Left renal cortex interstitium (tissue), 4 donors: ENCODE measurements at regions not wholly inside any gene's neighbourhood (a gene's known extent, or its start where the extent isn't known, plus 50 kb on each side); places are given as distances from the start of the nearest gene placed in this dataset.
"Not testable (repeated sequence)": the region's sequence is repeated elsewhere in the genome, so short reads cannot be mapped to it uniquely, and the experiment has no call there.

Experiments used
- DNase-seq, 4 donors: peaks; one replicate each; pipeline ENCODE4 v3.0.0-alpha.2; 2013; ENCODE audit warnings: low read depth in 4 of 4, low spot score in 2 of 4, missing footprints in 1 of 4

DNA sequence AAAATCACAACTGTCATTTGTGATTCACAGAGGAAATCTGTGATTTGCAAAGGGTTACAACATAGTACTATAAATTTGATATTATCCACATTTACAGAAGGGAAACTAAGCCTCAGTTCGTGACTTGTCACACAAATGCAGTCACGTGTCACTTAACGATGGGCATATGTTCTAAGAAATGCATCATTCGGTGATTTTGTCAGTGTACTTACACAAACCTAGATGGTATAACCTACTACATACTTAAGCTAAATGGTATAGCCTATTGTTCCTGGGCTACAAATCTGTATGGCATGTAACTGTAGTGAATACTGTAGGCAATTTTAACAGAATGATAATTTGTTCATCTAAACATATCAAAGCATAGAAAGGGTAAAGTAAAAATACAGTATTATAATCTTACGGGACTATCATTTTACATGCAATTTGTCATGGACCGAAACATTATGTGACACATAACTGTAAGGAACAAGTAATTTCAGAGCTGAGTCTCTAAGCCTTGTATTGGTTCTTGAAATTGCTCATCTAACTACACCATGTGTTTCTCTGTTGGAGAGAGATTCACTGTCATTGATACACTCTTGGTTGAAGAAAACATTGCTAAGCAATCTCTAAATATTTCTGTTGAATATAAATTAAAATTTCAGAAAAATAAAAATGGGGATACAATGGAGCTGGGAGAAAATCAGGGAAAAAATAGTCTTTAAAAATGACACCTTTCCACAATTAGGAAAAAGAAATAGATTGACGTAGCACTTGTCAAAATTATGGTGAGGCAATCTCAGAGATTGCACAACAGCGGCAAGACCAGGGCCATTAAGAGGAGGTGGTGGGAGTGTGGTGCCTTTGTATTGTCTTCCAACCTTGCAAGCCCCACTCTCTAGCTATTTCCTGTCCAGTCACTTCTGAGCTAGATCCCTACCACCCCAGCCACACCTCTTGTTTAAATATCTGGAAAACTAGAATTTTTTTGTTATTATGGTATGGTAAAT lies 645.8 kb upstream of the TBL1XR1 start:
- DNase-seq = no peak

DNA sequence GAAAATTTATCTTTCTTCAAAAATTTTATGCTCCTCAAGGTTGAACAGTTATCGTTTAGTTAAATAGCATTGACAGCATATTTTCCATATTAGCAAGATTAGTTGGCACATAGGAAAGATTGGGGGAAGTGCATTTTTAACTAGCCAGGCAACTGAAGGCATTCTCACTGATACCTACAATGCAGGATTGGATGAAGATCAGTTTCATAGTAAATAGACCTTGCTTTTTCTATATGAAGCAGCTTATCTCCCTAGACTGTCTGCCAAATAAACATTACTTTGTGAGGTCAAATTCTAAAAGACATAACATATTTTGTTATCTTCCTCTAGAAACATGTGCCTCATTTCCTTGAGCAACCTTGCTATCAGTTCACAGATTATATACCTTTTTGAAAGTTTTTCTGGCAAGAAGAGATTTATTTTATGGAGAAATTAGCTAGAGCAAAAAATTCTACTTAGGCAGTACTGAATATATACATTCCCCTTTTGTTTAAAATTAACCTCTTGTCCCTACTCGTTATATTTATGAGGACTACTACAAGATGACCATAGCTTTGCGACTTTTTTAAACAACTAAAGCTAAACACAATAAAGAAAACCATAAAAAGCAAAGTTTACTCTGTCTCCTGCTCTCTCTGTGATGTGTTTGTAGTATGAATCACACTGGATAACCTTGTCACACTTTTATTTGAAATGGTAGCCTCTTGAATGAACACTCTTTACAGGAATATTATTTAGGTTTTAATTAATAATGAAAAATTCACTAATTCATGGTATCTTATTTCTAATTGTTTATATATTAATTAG lies 654.9 kb upstream of the TBL1XR1 start:
- DNase-seq = no peak

DNA sequence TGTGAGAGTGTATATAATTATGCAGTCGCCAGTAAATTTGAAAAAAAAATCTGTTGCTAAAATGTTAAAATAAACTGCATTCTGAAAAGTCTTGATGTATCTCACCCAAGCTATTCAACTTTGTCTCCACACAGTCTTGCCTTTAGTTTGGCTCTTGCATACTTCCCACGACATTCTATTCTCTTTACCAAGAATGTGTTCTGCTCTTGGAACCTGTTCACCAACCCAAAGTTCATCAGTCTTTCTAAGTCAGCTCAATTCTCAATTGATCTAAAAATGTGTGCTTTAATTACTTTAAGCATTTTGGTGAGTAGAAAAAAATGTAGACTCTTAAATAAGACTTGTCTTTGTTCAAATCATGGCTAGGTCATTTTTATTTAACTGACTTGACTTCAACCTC lies 657.7 kb upstream of the TBL1XR1 start:
- no peak for DNase-seq

DNA sequence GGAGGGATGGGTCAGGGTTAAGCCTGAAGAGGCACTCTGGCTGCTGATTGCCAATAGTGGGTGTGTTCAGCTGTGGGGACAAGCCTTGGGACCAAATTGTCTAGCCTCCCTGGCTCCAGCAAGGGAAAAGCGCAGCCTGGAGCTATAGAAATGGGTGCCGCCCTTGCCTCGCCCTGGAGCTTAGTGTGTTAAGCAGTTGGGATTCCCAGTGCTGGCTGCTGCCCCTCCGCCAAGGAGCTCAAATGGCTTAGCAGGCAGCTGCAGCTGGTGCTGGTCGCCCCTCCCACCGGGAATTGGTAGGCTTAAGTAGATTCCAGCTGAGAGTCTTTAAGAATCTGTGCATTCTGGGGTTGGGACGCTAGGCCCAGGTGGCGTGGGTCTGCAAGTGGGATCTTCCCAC lies 662.9 kb upstream of the TBL1XR1 start:
- no peak for DNase-seq

DNA sequence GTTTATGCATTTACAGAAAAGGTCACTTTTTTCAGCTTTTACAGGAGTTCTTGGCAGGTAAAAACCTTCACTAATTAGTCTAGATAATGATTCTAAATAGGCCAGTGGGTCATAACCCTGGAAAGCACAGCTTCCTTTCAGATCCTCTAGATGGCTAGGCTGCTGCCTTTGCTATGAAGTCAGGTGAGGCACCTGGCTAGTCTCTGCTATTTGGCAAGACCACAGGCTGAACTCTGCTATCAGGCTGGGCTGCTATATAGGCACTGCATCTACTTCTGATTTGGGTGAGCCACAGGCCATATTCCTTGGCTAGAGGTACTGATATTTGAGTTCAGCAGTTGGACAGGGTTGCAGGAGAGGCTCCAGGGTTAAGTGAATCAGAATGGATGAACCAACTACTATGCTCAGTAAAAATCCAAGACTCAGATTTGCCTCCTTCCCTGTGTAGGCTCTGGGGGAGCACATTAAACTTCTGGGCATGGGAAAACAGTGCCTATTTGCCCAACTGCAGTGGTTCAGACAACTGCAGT lies 665.7 kb upstream of the TBL1XR1 start:
- DNase-seq = no peak

DNA sequence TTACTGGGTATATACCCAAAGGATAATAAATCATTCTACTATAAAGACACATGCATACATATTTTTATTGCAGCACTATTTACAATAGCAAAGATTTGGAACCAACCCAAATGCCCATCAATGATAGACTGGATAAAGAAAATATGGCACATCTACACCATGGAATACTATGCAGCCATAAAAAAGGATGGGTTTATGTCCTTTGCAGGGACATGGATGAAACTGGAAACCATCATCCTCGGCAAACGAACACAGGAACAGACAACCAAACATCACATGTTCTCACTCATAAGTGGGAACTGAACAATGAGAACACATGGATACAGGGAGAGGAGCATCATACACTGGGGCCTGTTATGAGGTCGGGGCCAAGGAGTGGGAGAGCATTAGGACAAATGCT lies 665.0 kb upstream of the KCNMB2 start:
- not testable (repeated sequence) for DNase-seq

DNA sequence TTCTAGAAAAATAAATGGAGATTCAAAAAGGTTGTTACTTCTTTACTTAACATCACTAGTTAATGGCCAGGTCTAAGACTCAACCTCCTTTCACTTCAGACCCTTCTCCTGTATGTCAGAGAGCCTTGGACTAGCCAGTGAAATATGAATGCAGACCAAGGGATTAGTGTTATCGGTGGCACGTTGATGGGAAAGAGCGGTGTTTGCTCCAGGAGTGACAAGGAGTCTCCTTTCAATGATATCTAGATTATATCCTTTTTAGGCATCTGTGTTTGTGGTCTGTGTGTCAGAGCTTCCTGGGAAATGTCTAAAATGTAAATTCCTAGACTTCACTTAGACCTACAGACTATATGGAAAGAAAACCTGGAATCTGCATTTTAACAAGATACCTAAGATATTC lies 658.0 kb upstream of the KCNMB2 start:
- DNase-seq = no peak

DNA sequence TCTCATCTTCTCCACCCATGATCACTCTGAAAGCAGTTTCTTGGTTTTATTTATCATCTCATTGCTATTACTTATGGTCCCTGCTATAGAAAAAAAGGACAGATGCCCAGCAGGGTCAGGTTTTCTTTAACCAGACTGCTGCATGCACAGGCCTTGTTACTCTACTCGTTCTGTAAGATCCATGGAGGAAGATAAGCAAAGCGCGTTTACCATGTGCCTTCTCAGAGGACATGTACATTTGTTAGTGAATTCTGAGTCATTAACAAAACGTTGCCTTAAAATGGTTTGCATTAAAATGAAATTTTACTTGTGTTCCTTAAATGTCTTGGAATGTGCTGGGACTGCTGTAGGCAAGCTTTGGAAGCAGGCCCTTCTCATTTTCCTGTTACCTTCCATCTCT lies 657.3 kb upstream of the KCNMB2 start:
- DNase-seq = no peak

DNA sequence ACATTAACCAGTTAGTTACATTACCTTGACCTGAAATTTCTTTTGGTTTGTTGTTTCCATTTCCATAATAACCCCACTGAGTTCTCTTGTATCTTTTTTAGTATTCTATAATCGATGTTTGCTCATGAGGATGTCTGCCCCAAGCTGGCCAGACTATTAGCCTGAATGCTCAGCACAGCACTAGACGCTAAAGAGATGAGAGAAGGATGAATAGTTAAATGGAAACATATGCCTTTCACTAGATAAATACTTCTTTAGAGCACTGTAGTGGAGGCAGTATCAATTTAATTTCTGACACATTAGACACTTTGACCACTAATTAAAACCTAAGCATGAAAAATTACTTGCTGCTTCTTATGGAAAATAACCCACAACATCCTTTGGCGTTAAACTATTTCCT lies 654.9 kb upstream of the KCNMB2 start:
- no peak for DNase-seq

DNA sequence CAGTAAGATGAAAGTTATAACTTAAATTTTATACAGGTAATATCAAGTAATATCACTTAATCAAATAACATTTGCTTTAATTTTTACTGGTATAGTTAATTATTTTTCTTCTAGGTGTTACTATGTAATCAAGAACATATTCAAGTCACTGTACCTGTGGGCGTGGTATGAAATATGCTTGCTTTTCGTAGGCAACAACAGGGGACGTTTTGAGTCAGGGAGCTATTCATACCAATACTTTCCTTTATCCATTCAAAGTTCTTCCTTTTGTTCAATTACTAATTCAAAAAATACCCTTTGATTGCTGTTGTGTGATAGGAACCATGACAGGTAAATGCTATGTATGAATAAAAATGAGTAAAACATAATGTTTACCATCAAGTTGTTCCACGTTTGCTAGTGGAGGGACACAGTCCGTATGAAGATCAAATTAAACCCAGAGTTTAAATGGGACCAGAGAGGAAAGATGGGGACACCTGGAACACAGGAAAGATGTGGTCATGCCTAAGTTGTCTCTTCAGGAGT lies 654.0 kb upstream of the KCNMB2 start:
- DNase-seq = no peak

DNA sequence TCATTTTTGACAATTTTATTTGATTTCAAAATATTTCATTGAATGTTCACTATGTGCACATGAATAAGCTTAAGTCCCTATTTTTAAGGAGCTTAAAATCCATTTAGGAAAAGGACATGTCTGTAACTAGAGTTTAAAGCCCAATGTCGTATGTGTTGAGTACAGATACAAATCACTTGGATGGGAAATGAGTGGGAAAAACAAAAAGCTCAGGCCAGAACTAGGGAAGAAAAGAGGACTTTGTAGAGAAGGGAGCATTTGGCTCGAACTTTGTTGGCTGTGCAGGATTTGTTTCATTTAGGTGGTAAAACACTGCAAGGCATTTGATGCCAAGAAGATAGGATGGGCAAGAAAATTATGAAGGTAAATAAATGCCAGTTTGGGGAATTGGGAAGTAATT lies 653.1 kb upstream of the KCNMB2 start:
- DNase-seq = no peak

DNA sequence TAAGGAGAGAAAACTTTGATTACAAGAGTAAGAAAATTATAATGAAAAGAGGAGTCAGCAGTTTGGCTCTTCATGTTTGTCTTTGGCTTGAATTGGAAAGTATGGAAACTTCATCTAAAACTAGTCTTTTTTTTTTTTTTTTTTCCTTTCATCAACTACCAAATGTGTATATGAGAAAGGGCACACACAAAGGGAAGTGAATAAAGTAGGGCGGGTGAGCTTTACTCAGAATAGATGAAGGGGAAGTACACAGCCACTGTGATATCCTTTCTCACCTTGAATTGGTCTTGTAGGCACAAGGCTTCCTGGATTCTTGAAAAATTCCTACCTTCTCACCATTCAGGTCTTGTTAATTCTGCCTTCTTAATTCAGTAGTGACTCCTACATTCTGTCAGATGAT lies 652.3 kb upstream of the KCNMB2 start:
- DNase-seq = no peak

DNA sequence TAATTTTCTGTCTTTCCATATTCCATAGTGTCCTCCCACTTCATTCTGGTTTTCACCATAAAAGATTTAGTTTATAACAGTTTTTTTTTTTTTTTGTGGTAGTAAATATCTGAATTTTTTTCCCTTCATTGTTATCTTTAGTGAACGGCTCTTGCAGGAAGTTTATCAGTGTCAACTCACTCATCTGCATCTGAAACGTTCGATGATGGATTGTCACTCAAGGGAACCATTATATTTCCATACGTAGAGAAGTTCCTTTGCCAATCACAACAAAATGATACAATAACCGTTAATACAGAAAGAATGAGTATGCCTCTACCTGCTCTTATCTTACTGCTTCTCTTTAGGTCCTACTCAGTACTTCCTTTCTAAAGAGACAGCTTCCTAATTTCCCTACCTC lies 651.2 kb upstream of the KCNMB2 start:
- DNase-seq = no peak

DNA sequence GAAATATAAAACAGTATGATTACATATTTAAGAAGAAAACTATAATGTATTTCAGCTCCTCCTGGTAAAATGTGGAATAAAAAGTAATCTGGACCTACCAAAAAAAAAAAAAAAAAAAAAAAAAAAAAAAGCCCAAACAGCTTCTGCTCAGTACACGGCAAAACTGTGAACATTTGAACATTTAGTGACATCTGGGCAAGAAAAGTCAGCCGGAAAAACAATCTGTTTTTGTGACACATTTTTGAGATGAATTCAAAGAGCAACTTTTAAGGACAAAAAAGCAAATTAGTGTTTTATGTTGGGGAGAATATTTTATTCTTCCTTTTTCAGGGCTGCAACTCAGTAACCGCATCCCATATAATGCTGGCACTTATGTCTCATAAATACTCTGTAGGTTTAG lies 649.7 kb upstream of the KCNMB2 start:
- no peak for DNase-seq

DNA sequence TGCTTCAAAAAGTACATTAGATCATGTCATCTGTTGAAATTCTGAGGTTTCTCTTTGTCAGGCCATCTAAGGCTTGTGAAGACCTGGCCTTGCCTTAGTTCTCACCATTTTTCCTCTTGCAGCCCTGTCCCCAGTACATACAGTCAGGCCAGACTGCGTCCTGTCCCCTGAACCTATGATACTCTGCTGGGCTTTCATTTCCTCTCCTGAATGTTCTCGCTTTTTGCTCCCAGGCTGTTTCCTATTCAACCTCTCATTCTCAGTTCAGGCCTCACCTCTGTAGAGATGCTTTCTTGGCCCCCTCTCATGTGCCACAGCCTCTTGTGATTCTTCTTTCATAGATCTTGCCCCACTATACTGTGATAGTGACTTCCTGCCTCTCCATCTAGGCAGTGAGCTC lies 648.8 kb upstream of the KCNMB2 start:
- no peak for DNase-seq

DNA sequence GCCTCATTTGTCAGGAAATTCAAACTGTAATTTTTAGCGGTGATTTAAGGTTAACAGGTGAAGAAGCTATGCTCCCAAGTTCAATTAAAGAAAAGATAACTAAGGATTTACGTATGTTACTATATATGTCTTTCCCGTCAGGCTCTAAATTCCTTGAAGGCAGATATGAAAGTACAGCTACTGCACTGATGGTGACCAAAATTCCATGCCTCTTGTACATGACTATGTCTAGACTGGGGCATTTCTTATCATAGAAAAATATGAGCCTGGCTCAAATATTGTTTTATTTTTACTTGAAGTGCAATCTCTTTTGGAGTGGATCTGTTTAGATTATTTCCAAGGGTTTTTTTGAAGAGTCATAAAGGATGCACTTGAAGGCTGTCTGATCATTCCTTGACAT lies 647.1 kb upstream of the KCNMB2 start:
- DNase-seq = no peak

DNA sequence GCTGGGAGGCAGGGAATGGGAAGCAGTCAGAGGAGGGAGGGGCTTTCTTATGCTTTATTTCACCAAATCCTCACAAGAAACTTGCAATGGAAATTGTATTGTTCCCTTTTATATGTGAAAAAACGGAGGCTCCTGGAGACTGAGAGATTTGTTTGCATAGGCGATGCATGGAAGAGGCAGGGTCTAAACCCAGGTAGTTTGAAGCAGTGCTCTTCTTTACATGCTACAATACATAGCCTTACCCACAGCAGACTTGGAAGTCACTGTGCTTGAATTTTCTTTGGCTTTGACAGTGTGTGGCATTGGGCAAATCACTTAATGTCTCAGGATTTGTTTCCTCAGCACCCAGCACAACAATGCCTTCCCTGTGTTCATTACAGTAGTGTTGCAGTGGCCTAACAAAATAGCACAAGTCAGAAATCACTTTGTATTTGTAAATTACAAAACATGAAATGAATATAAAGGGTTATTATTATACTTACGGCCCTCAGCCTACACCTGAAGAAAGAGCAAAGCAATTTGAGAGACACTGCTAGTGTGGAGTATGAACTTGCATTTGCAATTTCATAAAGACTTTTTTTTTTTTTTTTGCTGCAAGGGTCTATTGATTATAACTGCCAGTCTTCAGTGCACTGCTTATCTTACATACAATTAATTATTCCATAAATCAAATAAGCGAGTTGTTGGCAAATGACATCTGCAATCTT lies 646.4 kb upstream of the KCNMB2 start:
- DNase-seq = no peak

DNA sequence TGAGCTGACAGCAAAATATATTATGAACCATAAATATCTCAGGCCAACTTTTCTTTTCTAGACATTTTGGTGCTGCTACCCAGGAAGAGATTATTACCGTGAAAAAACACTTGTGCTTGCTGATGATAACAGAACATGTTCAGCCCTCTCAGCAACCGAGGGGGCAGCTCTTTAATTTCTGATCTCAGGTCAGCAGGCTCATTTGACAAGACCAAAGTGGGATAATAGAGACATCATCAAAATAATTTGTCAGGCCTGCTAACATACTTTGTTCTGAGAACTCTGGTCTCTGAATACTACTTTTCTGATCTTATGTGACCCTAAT lies 645.9 kb upstream of the KCNMB2 start:
- no peak for DNase-seq

DNA sequence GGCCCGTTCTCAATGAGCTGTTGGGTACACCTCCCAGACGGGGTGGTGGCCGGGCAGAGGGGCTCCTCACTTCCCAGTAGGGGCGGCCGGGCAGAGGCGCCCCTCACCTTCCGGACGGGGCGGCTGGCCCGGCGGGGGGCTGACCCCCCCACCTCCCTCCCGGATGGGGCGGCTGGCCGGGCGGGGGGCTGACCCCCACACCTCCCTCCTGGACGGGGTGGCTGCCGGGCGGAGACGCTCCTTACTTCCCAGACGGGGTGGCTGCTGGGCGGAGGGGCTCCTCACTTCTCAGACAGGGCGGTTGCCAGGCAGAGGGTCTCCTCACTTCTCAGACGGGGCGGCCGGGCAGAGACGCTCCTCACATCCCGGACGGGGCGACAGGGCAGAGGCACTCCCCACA lies 644.7 kb upstream of the KCNMB2 start:
- DNase-seq = not testable (repeated sequence)

DNA sequence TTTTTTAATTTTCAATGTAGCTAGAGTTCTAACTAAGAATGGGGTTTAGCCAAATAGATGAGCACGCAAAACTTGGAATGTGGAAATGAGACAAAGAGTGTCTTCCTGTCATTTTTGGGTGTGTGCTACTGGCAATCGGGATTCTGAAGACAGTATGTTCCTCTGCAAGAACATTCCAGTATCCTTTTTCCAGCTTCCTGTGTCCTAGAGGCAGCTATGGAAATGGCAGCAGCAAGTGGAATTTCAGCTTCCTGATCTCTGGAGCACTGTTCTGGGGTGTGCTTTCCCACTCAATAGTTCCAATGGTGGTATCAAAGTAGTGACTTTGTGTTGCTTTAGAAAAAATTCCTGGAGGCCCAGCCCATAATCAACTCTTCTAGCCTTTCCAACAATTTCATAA lies 642.9 kb upstream of the KCNMB2 start:
- no peak for DNase-seq
